ENCODE measurements at regions not wholly inside any gene's neighbourhood (a gene's known extent, or its start where the extent isn't known, plus 50 kb on each side); places are given as distances from the start of the nearest gene placed in this dataset.

DNA sequence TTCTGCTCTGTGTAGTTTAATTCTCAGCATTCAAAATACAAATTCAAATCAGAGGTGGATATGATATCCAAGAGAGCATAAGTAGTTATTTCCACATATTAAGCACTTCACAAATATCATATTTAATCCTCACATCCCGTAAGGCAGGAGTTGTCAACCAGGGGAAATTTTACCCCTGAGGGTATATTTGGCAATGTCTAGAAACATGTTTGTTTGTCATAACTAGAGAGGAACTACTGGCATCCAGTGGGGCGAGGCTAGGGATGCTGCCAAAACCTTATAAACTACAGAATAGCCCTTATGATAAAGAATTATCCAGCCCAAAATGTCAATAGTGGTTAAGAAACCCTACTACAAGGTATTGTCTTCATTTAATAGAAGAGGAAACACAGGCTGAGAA, 619.4 kb downstream of the SLCO4C1 start:
- no peak overlapping the region for H3K27ac Mint-ChIP-seq
- no peaks in the 10 kb centered on the region for H3K9me3 Mint-ChIP-seq
- TF ChIP-seq, protein P1, sequence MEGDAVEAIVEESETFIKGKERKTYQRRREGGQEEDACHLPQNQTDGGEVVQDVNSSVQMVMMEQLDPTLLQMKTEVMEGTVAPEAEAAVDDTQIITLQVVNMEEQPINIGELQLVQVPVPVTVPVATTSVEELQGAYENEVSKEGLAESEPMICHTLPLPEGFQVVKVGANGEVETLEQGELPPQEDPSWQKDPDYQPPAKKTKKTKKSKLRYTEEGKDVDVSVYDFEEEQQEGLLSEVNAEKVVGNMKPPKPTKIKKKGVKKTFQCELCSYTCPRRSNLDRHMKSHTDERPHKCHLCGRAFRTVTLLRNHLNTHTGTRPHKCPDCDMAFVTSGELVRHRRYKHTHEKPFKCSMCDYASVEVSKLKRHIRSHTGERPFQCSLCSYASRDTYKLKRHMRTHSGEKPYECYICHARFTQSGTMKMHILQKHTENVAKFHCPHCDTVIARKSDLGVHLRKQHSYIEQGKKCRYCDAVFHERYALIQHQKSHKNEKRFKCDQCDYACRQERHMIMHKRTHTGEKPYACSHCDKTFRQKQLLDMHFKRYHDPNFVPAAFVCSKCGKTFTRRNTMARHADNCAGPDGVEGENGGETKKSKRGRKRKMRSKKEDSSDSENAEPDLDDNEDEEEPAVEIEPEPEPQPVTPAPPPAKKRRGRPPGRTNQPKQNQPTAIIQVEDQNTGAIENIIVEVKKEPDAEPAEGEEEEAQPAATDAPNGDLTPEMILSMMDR (IDR thresholded peaks at IDR 0.05; ENCODE audit: unreplicated experiment in 3 of 3), result no peak
- H3K4me3 Mint-ChIP-seq, result no peak overlapping the region
- peaks cover 5% of the 10 kb centered on the region for H3K4me1 Mint-ChIP-seq
- H3K36me3 Mint-ChIP-seq (ENCODE audit: low read depth), result no peaks in the 10 kb centered on the region
- peaks cover 4% of the 10 kb centered on the region for H3K27me3 Mint-ChIP-seq (ENCODE audit: low read depth)

DNA sequence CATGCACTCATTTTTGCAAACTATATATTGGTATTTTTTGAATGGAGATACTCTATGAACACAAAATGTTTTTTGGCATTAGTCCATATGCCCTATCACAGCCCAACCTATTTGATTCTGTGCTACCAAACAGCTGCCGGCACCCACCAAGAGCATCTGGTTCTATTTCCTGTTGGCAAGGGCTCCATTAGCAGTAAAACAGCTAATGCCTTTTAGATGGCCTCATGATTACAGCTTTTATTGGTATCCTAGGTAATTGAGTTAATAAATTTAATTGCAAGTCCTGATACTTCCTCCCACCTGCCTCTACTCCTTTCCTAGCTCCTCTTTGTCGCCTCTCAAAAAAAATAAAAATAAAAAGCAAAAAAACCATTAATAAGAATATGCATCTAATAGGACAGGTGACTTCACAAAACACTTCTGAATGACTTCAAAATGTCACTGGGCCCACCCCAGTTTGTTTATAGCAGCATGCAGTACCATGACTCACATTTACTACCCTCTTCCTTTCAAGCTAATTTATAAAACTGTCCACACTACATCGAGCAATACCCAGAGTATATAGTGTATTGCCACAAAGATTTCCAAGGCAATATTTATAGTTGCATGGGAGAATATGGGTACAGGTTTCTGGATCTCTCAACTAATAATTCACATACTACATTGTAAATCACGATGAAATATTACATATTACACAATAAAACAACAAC, 620.4 kb downstream of the SLCO4C1 start:
- peaks cover 4% of the 10 kb centered on the region for H3K27me3 Mint-ChIP-seq (ENCODE audit: low read depth)
- H3K9me3 Mint-ChIP-seq, result no peaks in the 10 kb centered on the region
- H3K4me1 Mint-ChIP-seq, result peaks cover 5% of the 10 kb centered on the region
- H3K27ac Mint-ChIP-seq, result no peak overlapping the region
- TF ChIP-seq, protein P1 (IDR thresholded peaks at IDR 0.05; ENCODE audit: unreplicated experiment in 3 of 3), result no peak
- H3K4me3 Mint-ChIP-seq, result no peak overlapping the region
- H3K36me3 Mint-ChIP-seq (ENCODE audit: low read depth), result no peaks in the 10 kb centered on the region

DNA sequence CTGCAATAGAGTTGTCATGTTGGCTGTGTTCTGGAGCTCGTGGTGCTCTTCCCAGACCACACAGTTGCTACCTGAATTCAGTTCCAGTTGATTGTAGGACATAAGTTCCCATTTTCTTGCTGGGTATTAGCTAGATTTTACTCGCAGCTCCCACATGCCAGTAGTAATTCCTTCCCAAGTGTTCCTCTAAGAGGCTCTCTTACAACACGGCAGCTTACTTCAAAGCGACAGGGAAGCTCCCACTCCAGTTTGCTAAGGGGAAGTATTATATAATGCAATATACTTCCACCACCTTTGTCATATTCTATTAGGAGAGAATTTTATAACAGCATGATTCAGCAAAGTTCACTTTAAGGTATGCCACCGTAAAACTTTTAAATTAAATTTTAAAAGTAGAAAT, 623.0 kb downstream of the SLCO4C1 start:
- no peaks in the 10 kb centered on the region for H3K36me3 Mint-ChIP-seq (ENCODE audit: low read depth)
- TF ChIP-seq, protein P1 (IDR thresholded peaks at IDR 0.05; ENCODE audit: unreplicated experiment in 3 of 3), result no peak
- no peak overlapping the region for H3K27ac Mint-ChIP-seq
- H3K4me3 Mint-ChIP-seq, result no peak overlapping the region
- no peaks in the 10 kb centered on the region for H3K4me1 Mint-ChIP-seq
- no peaks in the 10 kb centered on the region for H3K9me3 Mint-ChIP-seq
- no peaks in the 10 kb centered on the region for H3K27me3 Mint-ChIP-seq (ENCODE audit: low read depth)

DNA sequence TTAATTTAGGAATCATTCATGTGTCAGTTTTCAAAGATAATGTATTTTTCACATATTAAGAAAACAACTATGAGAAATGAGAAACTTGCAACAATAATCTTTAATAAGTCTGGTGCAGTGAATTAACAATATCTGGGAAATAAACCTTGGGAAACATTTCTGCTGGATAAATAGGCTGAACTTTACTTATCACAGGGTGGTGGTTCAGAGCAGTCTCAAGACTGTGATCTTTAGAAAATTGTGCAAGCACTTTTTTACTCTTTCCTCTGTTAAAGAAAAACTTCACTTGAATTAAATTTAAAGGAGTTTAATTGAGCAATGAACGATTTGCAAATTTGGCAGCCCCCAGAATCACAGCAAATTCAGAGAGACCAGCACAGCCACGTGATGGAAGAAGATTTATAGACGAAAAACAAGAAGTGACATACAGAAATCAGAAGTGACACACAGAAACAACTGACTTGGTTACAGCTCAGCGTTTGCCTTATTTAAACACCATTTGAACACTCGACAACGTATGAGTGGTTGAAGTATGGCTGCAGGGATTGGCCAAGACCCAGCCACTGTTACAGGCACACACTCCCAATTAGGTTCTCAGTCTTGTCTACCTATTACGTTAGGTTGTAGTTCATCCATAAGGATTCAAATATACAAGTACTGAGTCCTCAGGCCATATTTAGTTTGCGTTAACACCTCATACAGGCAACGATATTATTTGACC, 631.9 kb downstream of the SLCO4C1 start:
- TF ChIP-seq, protein P1 (IDR thresholded peaks at IDR 0.05; ENCODE audit: unreplicated experiment in 3 of 3), result no peak
- Mint-ChIP-seq H3K27ac (no peak overlapping the region), H3K9me3 (no peaks in the 10 kb centered on the region), H3K36me3 (ENCODE audit: low read depth) (no peaks in the 10 kb centered on the region), H3K27me3 (ENCODE audit: low read depth) (no peaks in the 10 kb centered on the region), H3K4me3 (no peak overlapping the region), H3K4me1 (peaks cover 6% of the 10 kb centered on the region)

DNA sequence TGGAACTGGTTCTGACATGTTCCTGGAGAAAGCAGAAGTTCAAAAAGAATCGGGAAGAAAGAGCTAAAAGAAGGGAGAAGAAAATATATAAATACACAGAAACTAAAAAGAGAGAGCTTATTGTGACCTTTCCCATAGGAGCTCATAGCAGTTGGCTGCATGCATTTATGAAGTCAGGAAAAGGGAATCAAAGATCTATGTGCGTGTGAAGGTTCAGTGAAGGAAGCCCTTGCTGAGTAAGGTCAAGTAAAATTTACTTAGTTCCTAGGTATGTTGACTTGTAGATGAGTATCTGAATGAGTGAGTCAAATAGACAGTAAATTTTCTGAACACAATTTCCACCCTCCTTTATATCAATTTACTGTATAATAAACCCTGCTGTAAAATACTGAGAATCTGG, 632.5 kb downstream of the SLCO4C1 start:
- no peaks in the 10 kb centered on the region for H3K36me3 Mint-ChIP-seq (ENCODE audit: low read depth)
- TF ChIP-seq, protein P1 (IDR thresholded peaks at IDR 0.05; ENCODE audit: unreplicated experiment in 3 of 3), result no peak
- H3K4me3 Mint-ChIP-seq, result no peak overlapping the region
- no peaks in the 10 kb centered on the region for H3K27me3 Mint-ChIP-seq (ENCODE audit: low read depth)
- H3K9me3 Mint-ChIP-seq, result no peaks in the 10 kb centered on the region
- no peak overlapping the region for H3K27ac Mint-ChIP-seq
- peaks cover 6% of the 10 kb centered on the region for H3K4me1 Mint-ChIP-seq

DNA sequence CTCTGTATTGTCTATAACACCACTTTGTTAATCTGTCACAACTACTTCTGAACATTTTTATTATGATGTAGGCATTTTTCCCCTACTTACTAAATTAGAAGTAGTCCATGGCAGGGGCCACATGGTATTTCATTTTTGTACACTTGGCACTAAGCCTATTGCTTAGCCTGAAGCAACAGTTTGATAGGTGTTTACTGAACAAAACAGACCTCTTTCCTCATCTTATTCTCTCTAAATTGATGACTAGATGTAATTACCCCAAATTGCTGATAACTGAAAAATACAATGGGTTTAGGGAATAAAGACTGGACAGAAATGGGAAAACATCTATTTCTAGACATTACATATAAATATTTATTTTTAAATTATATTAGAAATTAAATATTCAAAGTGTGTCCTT, 633.8 kb downstream of the SLCO4C1 start:
- Mint-ChIP-seq H3K27ac (no peak overlapping the region), H3K9me3 (no peaks in the 10 kb centered on the region), H3K27me3 (ENCODE audit: low read depth) (no peaks in the 10 kb centered on the region), H3K4me1 (peaks cover 6% of the 10 kb centered on the region), H3K4me3 (no peak overlapping the region), H3K36me3 (ENCODE audit: low read depth) (no peaks in the 10 kb centered on the region)
- TF ChIP-seq, protein P1 (IDR thresholded peaks at IDR 0.05; ENCODE audit: unreplicated experiment in 3 of 3), result no peak
